Nephron progenitor cell (in vitro differentiated cells): ENCODE measurements at regions not wholly inside any gene's neighbourhood (a gene's known extent, or its start where the extent isn't known, plus 50 kb on each side); places are given as distances from the start of the nearest gene placed in this dataset.

Experiments used
- DNase-seq: peaks from one replicate; pipeline ENCODE4 v3.0.0; 2021
- H3K27ac Mint-ChIP-seq: 2 replicates; pipeline ENCODE4 v1.8.0; 2021; ENCODE audit warnings: mild to moderate bottlenecking, moderate library complexity, mixed read lengths
- H3K27me3 Mint-ChIP-seq: 2 replicates; pipeline ENCODE4 v1.8.0; 2021; ENCODE audit warnings: mild to moderate bottlenecking, low read depth, mixed read lengths; ENCODE audit not compliant: poor library complexity
- H3K36me3 Mint-ChIP-seq: 2 replicates; pipeline ENCODE4 v1.8.0; 2021; ENCODE audit warnings: low read depth, mixed read lengths
- H3K4me1 Mint-ChIP-seq: 2 replicates; pipeline ENCODE4 v1.8.0; 2021; ENCODE audit warnings: mixed read lengths
- H3K4me3 Mint-ChIP-seq: 2 replicates; pipeline ENCODE4 v1.8.0; 2021; ENCODE audit warnings: mild to moderate bottlenecking, moderate library complexity, mixed read lengths
- H3K9me3 Mint-ChIP-seq: 2 replicates; pipeline ENCODE4 v1.8.0; 2021; ENCODE audit warnings: mild to moderate bottlenecking, moderate library complexity, mixed read lengths
- TF ChIP-seq, protein P1 (sequence below): fragments of 200-600 bp; sonication (generic); IDR thresholded peaks from 2 replicates; pipeline ENCODE4 v1.5.0; 2021; ENCODE audit warnings: antibody characterized with exemption

DNA sequence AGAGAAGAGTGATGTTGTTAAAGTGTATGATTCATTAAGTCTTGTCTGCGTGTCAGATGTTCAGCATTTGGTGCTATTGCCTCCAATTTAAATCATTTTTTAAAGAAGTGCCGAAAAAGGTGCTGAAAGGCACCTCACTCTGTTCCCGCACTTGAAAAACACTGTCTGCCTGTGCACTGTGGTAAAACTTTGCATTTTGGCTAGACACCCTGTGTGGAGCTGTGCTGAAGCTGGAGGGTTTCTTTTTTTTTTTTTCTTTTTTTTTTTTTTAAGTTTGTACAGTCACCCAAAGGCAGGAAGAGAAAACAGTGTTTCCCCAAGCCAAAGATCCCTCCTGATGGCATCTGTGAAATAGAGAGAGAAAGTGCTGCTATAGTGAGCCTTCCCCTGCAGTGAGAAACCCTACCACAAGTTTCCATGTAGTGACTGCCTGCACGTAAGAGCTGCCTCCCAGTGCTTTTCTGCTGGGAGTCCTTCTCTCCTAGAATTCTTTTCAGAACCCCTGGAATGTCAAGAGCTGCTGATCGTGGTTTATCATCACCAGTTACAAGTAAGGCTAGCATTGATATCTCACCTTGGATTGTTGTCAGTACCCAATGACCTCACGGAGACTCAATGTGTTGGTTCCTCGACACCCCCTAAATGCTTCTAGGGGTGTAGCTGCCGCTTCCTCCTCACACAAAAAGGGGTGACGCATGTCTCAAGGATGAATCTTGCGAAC is 116.0 kb upstream of the SOX9 start:
- no peak for DNase-seq
- peaks cover 4% of the 10 kb centered on the region for H3K27me3 Mint-ChIP-seq
- no peaks in the 10 kb centered on the region for H3K36me3 Mint-ChIP-seq
- peak overlapping the region; percentile 93 for H3K27ac Mint-ChIP-seq
- no peak overlapping the region for H3K4me3 Mint-ChIP-seq
- TF ChIP-seq, protein P1, sequence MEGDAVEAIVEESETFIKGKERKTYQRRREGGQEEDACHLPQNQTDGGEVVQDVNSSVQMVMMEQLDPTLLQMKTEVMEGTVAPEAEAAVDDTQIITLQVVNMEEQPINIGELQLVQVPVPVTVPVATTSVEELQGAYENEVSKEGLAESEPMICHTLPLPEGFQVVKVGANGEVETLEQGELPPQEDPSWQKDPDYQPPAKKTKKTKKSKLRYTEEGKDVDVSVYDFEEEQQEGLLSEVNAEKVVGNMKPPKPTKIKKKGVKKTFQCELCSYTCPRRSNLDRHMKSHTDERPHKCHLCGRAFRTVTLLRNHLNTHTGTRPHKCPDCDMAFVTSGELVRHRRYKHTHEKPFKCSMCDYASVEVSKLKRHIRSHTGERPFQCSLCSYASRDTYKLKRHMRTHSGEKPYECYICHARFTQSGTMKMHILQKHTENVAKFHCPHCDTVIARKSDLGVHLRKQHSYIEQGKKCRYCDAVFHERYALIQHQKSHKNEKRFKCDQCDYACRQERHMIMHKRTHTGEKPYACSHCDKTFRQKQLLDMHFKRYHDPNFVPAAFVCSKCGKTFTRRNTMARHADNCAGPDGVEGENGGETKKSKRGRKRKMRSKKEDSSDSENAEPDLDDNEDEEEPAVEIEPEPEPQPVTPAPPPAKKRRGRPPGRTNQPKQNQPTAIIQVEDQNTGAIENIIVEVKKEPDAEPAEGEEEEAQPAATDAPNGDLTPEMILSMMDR, result no peak
- H3K4me1 Mint-ChIP-seq, result peaks cover 15% of the 10 kb centered on the region
- no peaks in the 10 kb centered on the region for H3K9me3 Mint-ChIP-seq

- H3K9me3 Mint-ChIP-seq, result no peaks in the 10 kb centered on the region
- no peak for DNase-seq
- H3K27ac Mint-ChIP-seq, result peak overlapping the region; percentile 27
- TF ChIP-seq, protein P1, result no peak
- H3K27me3 Mint-ChIP-seq, result peaks cover 7% of the 10 kb centered on the region
- peaks cover 15% of the 10 kb centered on the region for H3K4me1 Mint-ChIP-seq
- H3K36me3 Mint-ChIP-seq, result no peaks in the 10 kb centered on the region
- H3K4me3 Mint-ChIP-seq, result no peak overlapping the region
Measured at GRCh38 chr17:72005332-72006163, 115.3 kb upstream of the SOX9 start.

GRCh38 chr17:72008236-72008876 is 112.5 kb upstream of the SOX9 start:
- Mint-ChIP-seq H3K27me3 (peaks cover 16% of the 10 kb centered on the region), H3K36me3 (no peaks in the 10 kb centered on the region), H3K4me1 (peaks cover 15% of the 10 kb centered on the region), H3K4me3 (no peak overlapping the region), H3K9me3 (peaks cover 6% of the 10 kb centered on the region), H3K27ac (no peak overlapping the region)
- DNase-seq, result no peak
- TF ChIP-seq, protein P1, result no peak

- Mint-ChIP-seq H3K4me3 (no peak overlapping the region), H3K9me3 (peaks cover 6% of the 10 kb centered on the region), H3K4me1 (peaks cover 15% of the 10 kb centered on the region), H3K27ac (no peak overlapping the region), H3K36me3 (no peaks in the 10 kb centered on the region), H3K27me3 (peaks cover 22% of the 10 kb centered on the region)
- DNase-seq, result no peak
- TF ChIP-seq, protein P1, result no peak
Measured at GRCh38 chr17:72011561-72011960, 109.3 kb upstream of the SOX9 start.

- H3K27me3 Mint-ChIP-seq, result peaks cover 16% of the 10 kb centered on the region
Measured at GRCh38 chr17:72021417-72022041, 99.3 kb upstream of the SOX9 start.

More at GRCh38 chr17:72021417-72022041, 99.3 kb upstream of the SOX9 start:
- DNase-seq, result no peak
- TF ChIP-seq, protein P1, result no peak
- H3K36me3 Mint-ChIP-seq, result no peaks in the 10 kb centered on the region
- no peak overlapping the region for H3K4me3 Mint-ChIP-seq
- H3K9me3 Mint-ChIP-seq, result peaks cover 4% of the 10 kb centered on the region
- H3K27ac Mint-ChIP-seq, result no peak overlapping the region
- peaks cover 55% of the 10 kb centered on the region for H3K4me1 Mint-ChIP-seq
